AG04450 (cell line): ENCODE measurements at regions not wholly inside any gene's neighbourhood (a gene's known extent, or its start where the extent isn't known, plus 50 kb on each side); places are given as distances from the start of the nearest gene placed in this dataset.
A peak's percentile ranks its signal among the peaks of the same experiment; 100 is the strongest.
"Not testable (repeated sequence)": the region's sequence is repeated elsewhere in the genome, so short reads cannot be mapped to it uniquely, and the experiment has no call there.

Experiments used
- CTCF ChIA-PET: fragments of 300-600, 350-600 bp; formaldehyde crosslinking; extraction: SDS; loops from one replicate; lab custom pipeline; 2022; ENCODE audit warnings: antibody characterized with exemption, inconsistent platforms; lab: Charles Lee
- POLR2A ChIA-PET: fragments of 350-600 bp; formaldehyde crosslinking; extraction: SDS; loops from one replicate; lab custom pipeline; 2021; ENCODE audit warnings: antibody characterized with exemption, inconsistent platforms; lab: Yijun Ruan, JAX
- DNase-seq: peaks from one replicate; pipeline ENCODE4 v3.0.0-alpha.2; 2011; ENCODE audit warnings: low read depth, low spot score
- H3K27ac ChIP-seq: one replicate; pipeline ENCODE4 v1.5.1; 2012; ENCODE audit warnings: low read depth, low read length, control low read depth
- H3K27me3 ChIP-seq: one replicate; pipeline ENCODE4 v1.6.0; 2012; ENCODE audit warnings: low read length; ENCODE audit not compliant: control insufficient read depth, insufficient read depth
- H3K4me3 ChIP-seq: 2 replicates; pipeline ENCODE4 v1.5.1; 2011; ENCODE audit warnings: mild to moderate bottlenecking, low read depth, low read length, control low read depth
- H3K9me3 ChIP-seq: 2 replicates; pipeline ENCODE4 v1.5.1; 2012; ENCODE audit warnings: low read length; ENCODE audit not compliant: control insufficient read depth, insufficient read depth
- CTCF ChIP-seq: IDR thresholded peaks from 2 replicates; pipeline ENCODE4 v1.5.1; 2011; ENCODE audit warnings: low read depth, low read length, control low read depth, inconsistent platforms

- H3K27me3 ChIP-seq: peaks cover 14% of the 10 kb centered on the region
- peaks cover 50% of the 10 kb centered on the region for H3K9me3 ChIP-seq
- H3K4me3 ChIP-seq: no peak overlapping the region
- ChIA-PET POLR2A (no interaction called here), CTCF (no interaction called here)
- H3K27ac ChIP-seq: no peak overlapping the region
- DNase-seq: no peak
- no peak for TF ChIP-seq CTCF
These were observed 94.0 kb upstream of the ANKRD30BL start for GRCh38 chr2:132255714-132256113.

GRCh38 chr2:132256251-132256902 is 94.6 kb upstream of the ANKRD30BL start:
- H3K27me3 ChIP-seq: peaks cover 14% of the 10 kb centered on the region
- no peak overlapping the region for H3K27ac ChIP-seq
- H3K9me3 ChIP-seq: peaks cover 50% of the 10 kb centered on the region
- no peak overlapping the region for H3K4me3 ChIP-seq
- DNase-seq: no peak
- ChIA-PET POLR2A (no interaction called here), CTCF (no interaction called here)
- no peak for TF ChIP-seq CTCF

- peaks cover 14% of the 10 kb centered on the region for H3K27me3 ChIP-seq
- H3K27ac ChIP-seq, DNase-seq, CTCF ChIA-PET, H3K4me3 ChIP-seq, POLR2A ChIA-PET: not testable (repeated sequence)
- H3K9me3 ChIP-seq: peaks cover 50% of the 10 kb centered on the region
These were observed 95.2 kb upstream of the ANKRD30BL start for GRCh38 chr2:132256903-132257300.

GRCh38 chr2:132257301-132258171 is 95.8 kb upstream of the ANKRD30BL start:
- not testable (repeated sequence) for DNase-seq

GRCh38 chr2:132259276-132259675 is 97.5 kb upstream of the ANKRD30BL start:
- POLR2A ChIA-PET, DNase-seq, H3K4me3 ChIP-seq, CTCF ChIA-PET, H3K27ac ChIP-seq: not testable (repeated sequence)
- Histone ChIP-seq H3K9me3 (peaks cover 28% of the 10 kb centered on the region), H3K27me3 (peaks cover 14% of the 10 kb centered on the region)

More at GRCh38 chr2:132257301-132258171, 95.8 kb upstream of the ANKRD30BL start:
- H3K27ac ChIP-seq, CTCF ChIA-PET, H3K4me3 ChIP-seq, POLR2A ChIA-PET: not testable (repeated sequence)
- Histone ChIP-seq H3K27me3 (peaks cover 14% of the 10 kb centered on the region), H3K9me3 (peaks cover 45% of the 10 kb centered on the region)

GRCh38 chr2:132265595-132265994 is 103.8 kb upstream of the ANKRD30BL start:
- H3K4me3 ChIP-seq, DNase-seq, POLR2A ChIA-PET: not testable (repeated sequence)

GRCh38 chr2:132267105-132267497 is 105.3 kb upstream of the ANKRD30BL start:
- Histone ChIP-seq H3K9me3 (peaks cover 4% of the 10 kb centered on the region), H3K27me3 (no peaks in the 10 kb centered on the region), H3K4me3 (no peak overlapping the region), H3K27ac (no peak overlapping the region)
- ChIA-PET CTCF (no interaction called here), POLR2A (no interaction called here)
- TF ChIP-seq CTCF: no peak
- DNase-seq: no peak

More at GRCh38 chr2:132265595-132265994, 103.8 kb upstream of the ANKRD30BL start:
- CTCF ChIA-PET: interaction anchor here (0.6 kb wide), 1 partner anchor 173 kb away, joined by 5 read pairs; no protein-coding TSS in a partner anchor
- not testable (repeated sequence) for H3K9me3 ChIP-seq, H3K27ac ChIP-seq, H3K27me3 ChIP-seq

GRCh38 chr2:132267498-132268283 is 105.9 kb upstream of the ANKRD30BL start:
- H3K9me3 ChIP-seq, H3K27me3 ChIP-seq, H3K27ac ChIP-seq, POLR2A ChIA-PET, DNase-seq: not testable (repeated sequence)
- peak overlapping the region; percentile 22; the same call in 1 of the 2 replicates for H3K4me3 ChIP-seq
- CTCF ChIA-PET: interaction anchor here (0.9 to 1.0 kb wide), 2 partner anchors 9 to 1576 kb away, joined by 3 read pairs; no protein-coding TSS in a partner anchor
